Left lung (tissue), 4 donors: ENCODE measurements at regions not wholly inside any gene's neighbourhood (a gene's known extent, or its start where the extent isn't known, plus 50 kb on each side); places are given as distances from the start of the nearest gene placed in this dataset.

Experiments
- ATAC-seq: fragments of 200-7000 bp; cut with Tn5 transposase; one replicate; pipeline ENCODE4 v1.9.1; 2020; ENCODE audit warnings: moderate library complexity
- DNase-seq, 4 donors: peaks; one replicate each; pipeline ENCODE4 v3.0.0-alpha.2; 2013 to 2020
- H3K27ac ChIP-seq, 2 donors: fragments of 200-600 bp; sonication (generic) in 1 of 2; one replicate each; pipeline versions ENCODE4 v1.5.0 to v1.8.0; 2020 to 2021
- H3K27me3 ChIP-seq, 2 donors: fragments of 200-600 bp; sonication (generic) in 1 of 2; one replicate each; pipeline versions ENCODE4 v1.5.0 to v1.8.0; 2020 to 2021
- H3K36me3 ChIP-seq, 2 donors: fragments of 200-600 bp; sonication (generic) in 1 of 2; one replicate each; pipeline versions ENCODE4 v1.5.0 to v1.8.0; 2020 to 2021
- H3K4me1 ChIP-seq, 2 donors: fragments of 200-600 bp; one replicate each; pipeline ENCODE4 v1.8.0; 2021
- H3K4me3 ChIP-seq, 2 donors: fragments of 200-600 bp; sonication (generic) in 1 of 2; one replicate each; pipeline versions ENCODE4 v1.5.0 to v1.8.0; 2020 to 2021; ENCODE audit warnings: mild to moderate bottlenecking in 1 of 2
- H3K9me3 ChIP-seq, 2 donors: fragments of 200-600 bp; sonication (generic) in 1 of 2; one replicate each; pipeline versions ENCODE4 v1.5.0 to v1.8.0; 2020 to 2021
- CTCF ChIP-seq, 2 donors: fragments of 200-600 bp; sonication (generic) in 1 of 2; IDR thresholded peaks; one replicate each; pipeline versions ENCODE4 v1.5.0 to v1.8.0; 2021; ENCODE audit warnings: antibody characterized with exemption in 2 of 2
- intact Hi-C, 2 donors: fragments of 100-400 bp; cut with DNase I; formaldehyde crosslinking; loops; one replicate each; pipeline versions ENCODE4 v1.11.2 to v1.14.2; 2022
- donor health status: DM: no; HTN: yes; CAD: no.
- donor health status: DM: no; HTN: no; CAD: no.

DNA sequence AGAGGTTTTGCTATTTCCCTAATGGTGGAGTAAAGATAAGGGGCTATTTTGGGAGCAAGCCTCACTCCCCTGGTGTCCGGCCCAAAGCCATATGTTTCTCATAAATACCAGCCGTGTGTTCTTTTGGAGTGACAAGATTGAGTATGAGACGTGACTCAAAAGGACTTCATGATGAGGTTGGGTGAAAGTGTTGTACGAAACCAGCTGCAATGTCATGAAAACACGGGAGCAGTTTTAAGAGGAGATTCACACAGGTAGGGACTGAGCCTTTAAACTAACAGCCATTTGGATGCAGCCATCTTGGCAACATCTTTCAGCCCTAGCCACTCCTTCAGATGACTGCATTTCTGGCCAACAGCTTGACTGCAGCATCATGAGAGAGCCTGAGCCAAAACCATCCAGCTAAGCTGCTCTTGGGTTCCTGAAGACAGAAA, 532.3 kb upstream of the USP24 start:
- peaks cover 0 to 11% of the 10 kb centered on the region in 2 donors for H3K9me3 ChIP-seq
- H3K36me3 ChIP-seq, result no peaks in the 10 kb centered on the region
- H3K27ac ChIP-seq, result no peak overlapping the region
- peak in 1 of 4 donors; percentile 51 for DNase-seq
- ATAC-seq, result no peak
- no peak for TF ChIP-seq CTCF (IDR thresholded peaks at IDR 0.05)
- no peaks in the 10 kb centered on the region for H3K4me1 ChIP-seq
- intact Hi-C loops, result no loop called here
- no peaks in the 10 kb centered on the region for H3K27me3 ChIP-seq
- H3K4me3 ChIP-seq, result no peak overlapping the region

GRCh38 chr1:55746710-55747109, 531.5 kb upstream of the USP24 start:
- ATAC-seq (no peak), DNase-seq (no peak)
- intact Hi-C loops, result no loop called here
- Histone ChIP-seq H3K9me3 (peaks cover 0 to 11% of the 10 kb centered on the region in 2 donors), H3K27me3 (no peaks in the 10 kb centered on the region), H3K27ac (no peak overlapping the region), H3K4me3 (no peak overlapping the region), H3K4me1 (no peaks in the 10 kb centered on the region), H3K36me3 (no peaks in the 10 kb centered on the region)
- no peak for TF ChIP-seq CTCF (IDR thresholded peaks at IDR 0.05)

DNA sequence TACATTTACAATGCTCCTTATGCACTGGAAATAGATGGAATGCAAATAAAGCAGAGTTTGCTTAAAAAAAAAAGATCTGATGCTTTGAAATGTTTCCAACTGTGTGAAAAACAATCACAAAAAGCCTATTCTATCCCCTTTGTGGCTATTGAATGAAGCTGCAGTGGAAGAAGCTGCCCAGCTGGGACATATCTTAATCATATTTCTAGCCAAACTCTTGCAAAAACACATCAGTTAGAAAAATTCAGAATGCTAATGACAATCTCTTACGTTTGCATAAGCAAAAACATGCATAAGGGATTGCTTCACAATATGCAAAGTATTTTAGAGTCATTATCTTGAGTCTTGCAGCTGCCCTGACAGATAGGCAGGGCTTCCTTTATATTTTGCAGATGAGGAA, 526.4 kb upstream of the USP24 start:
- H3K4me1 ChIP-seq, result no peaks in the 10 kb centered on the region
- no peaks in the 10 kb centered on the region for H3K27me3 ChIP-seq
- peaks cover 0 to 8% of the 10 kb centered on the region in 2 donors for H3K9me3 ChIP-seq
- ATAC-seq, result peak; percentile 17
- no peaks in the 10 kb centered on the region for H3K36me3 ChIP-seq
- no peak for TF ChIP-seq CTCF (IDR thresholded peaks at IDR 0.05)
- H3K27ac ChIP-seq, result no peak overlapping the region
- DNase-seq, result peak in 2 of 4 donors; percentile 90
- no peak overlapping the region for H3K4me3 ChIP-seq
- intact Hi-C loops, result no loop called here

GRCh38 chr1:55735106-55735505, 519.9 kb upstream of the USP24 start:
- TF ChIP-seq CTCF (IDR thresholded peaks at IDR 0.05), result no peak
- no peaks in the 10 kb centered on the region for H3K36me3 ChIP-seq

DNA sequence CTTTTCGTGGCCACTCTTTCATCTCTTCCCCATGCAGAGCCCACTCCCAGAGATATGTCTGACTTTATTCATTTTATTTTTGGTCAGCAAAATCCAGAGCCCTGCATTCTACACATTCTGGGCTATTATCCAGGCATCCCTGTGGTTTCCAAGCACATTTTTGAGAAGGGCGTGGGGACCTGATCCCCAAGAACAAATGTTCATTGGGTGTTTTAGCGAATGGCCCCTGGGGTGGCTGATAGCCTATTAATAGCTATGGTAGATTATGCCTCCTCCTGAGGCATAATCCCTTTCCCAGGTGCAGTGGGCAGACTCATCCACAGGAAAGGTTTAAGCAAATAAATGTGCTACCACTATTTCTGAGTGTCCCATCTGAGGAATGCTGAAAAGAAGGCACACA, 511.8 kb upstream of the USP24 start:
- peak; percentile 44 for ATAC-seq
- H3K27ac ChIP-seq, result no peak overlapping the region
- intact Hi-C loops, result no loop called here

More at GRCh38 chr1:55735106-55735505, 519.9 kb upstream of the USP24 start:
- Histone ChIP-seq H3K4me3 (no peak overlapping the region), H3K4me1 (no peaks in the 10 kb centered on the region), H3K9me3 (peaks cover 0 to 1% of the 10 kb centered on the region in 2 donors), H3K27ac (no peak overlapping the region), H3K27me3 (no peaks in the 10 kb centered on the region)
- ATAC-seq, result no peak
- no peak for DNase-seq
- intact Hi-C loops, result no loop called here

More for the DNA sequence above, 511.8 kb upstream of the USP24 start:
- Histone ChIP-seq H3K9me3 (no peaks in the 10 kb centered on the region), H3K36me3 (no peaks in the 10 kb centered on the region), H3K4me3 (no peak overlapping the region), H3K27me3 (no peaks in the 10 kb centered on the region), H3K4me1 (peaks cover 0 to 5% of the 10 kb centered on the region in 2 donors)
- no peak for DNase-seq
- TF ChIP-seq CTCF (IDR thresholded peaks at IDR 0.05), result no peak
